ENCODE measurements at regions not wholly inside any gene's neighbourhood (a gene's known extent, or its start where the extent isn't known, plus 50 kb on each side); places are given as distances from the start of the nearest gene placed in this dataset.

DNA sequence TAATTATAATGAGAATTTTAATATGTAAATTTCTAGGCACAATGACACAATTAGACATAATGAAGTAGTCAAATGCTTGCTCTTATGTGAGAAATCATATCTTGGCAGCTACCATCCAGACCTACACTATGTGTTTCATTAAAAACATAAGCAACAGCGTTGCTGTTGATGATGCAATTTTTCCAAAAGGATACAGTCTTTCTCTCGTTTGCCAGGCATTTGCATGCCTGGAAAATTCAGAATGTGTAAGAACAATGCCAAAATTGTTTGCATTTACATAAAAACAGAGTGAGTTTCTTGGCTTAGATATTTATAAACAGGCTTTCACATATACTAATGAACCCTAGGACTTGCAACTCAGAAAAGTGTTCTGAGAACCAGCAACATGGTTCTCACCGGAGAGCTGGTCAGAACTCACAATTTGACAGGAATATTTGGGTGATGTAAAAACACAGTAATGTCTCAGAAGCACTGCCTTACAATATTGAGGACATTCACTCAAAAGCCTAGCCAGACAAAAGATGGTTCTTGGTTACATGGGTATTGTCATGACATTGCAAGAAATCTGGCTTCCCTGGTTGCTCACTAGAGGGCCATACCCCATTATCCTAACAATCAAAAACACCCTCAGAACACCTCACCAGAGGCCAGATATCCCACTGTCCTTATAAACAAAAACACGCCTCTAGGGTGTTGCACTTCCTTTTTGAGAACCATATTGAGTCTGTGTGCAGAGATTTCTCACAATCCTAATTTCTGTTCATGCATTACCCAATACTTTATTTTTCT is 1029.0 kb upstream of the AGA start:
- no peak for TF ChIP-seq EZH2phosphoT487 (IDR thresholded peaks at IDR 0.05; ENCODE audit: low read length)
- TF ChIP-seq, protein P1, sequence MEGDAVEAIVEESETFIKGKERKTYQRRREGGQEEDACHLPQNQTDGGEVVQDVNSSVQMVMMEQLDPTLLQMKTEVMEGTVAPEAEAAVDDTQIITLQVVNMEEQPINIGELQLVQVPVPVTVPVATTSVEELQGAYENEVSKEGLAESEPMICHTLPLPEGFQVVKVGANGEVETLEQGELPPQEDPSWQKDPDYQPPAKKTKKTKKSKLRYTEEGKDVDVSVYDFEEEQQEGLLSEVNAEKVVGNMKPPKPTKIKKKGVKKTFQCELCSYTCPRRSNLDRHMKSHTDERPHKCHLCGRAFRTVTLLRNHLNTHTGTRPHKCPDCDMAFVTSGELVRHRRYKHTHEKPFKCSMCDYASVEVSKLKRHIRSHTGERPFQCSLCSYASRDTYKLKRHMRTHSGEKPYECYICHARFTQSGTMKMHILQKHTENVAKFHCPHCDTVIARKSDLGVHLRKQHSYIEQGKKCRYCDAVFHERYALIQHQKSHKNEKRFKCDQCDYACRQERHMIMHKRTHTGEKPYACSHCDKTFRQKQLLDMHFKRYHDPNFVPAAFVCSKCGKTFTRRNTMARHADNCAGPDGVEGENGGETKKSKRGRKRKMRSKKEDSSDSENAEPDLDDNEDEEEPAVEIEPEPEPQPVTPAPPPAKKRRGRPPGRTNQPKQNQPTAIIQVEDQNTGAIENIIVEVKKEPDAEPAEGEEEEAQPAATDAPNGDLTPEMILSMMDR (IDR thresholded peaks at IDR 0.05; ENCODE audit: low read length) = no peak

Measured in MM.1S (cell line).